ENCODE measurements at regions not wholly inside any gene's neighbourhood (a gene's known extent, or its start where the extent isn't known, plus 50 kb on each side); places are given as distances from the start of the nearest gene placed in this dataset.
"Not testable (repeated sequence)": the region's sequence is repeated elsewhere in the genome, so short reads cannot be mapped to it uniquely, and the experiment has no call there.

DNA sequence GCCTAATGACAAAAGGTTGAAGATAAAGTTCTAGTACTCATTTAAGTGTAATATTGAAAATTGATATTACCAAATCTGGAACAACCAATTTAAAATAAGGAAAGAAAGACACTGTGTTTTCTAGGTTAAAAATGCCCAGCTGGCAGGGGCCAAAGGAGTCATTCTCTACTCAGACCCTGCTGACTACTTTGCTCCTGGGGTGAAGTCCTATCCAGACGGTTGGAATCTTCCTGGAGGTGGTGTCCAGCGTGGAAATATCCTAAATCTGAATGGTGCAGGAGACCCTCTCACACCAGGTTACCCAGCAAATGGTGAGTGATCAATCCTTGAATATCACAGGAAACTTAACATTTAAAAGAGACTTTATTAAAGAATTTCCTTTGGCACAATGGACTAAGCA is 50.7 kb upstream of the TRIM77 start:
- H4K20me1 ChIP-seq (replicated peaks; ENCODE audit: control insufficient read depth, extremely low read depth, insufficient read depth, low read length); H3K27me3 ChIP-seq (ENCODE audit: control insufficient read depth in 2 of 2, insufficient read depth in 2 of 2, low read length in 2 of 2); H3K4me3 ChIP-seq (replicated peaks in 1 of 3; ENCODE audit: insufficient read depth in 1 of 3, low read depth in 1 of 3, low read length in 3 of 3); H2AFZ ChIP-seq (ENCODE audit: low read depth, low read length); DNase-seq (ENCODE audit: low read depth, low spot score); dilution Hi-C loops (cut with MboI; ENCODE audit: extremely low pct_ligation_motif_present, low sequenced_read_pairs); H3K9me3 ChIP-seq (replicated peaks; ENCODE audit: control insufficient read depth, insufficient read depth, low read length); POLR2A ChIA-PET; H3K4me1 ChIP-seq (ENCODE audit: control insufficient read depth, extremely low read depth, insufficient read depth, low read length); H3K27ac ChIP-seq (ENCODE audit: insufficient read depth, low read depth, low read length); H3K9me1 ChIP-seq (replicated peaks; ENCODE audit: control insufficient read depth, extremely low read depth, insufficient read depth, low read length); H3K36me3 ChIP-seq (ENCODE audit: control insufficient read depth in 2 of 2, extremely low read depth in 1 of 2, insufficient read depth in 2 of 2, low read length in 2 of 2); H3K4me2 ChIP-seq (ENCODE audit: insufficient read depth, low read length); H3K79me2 ChIP-seq (ENCODE audit: control insufficient read depth, insufficient read depth, low read length); CTCF ChIA-PET; H3K9ac ChIP-seq (replicated peaks; ENCODE audit: extremely low read depth, insufficient read depth, low read length); FAIRE-seq; intact Hi-C loops (cut with micrococcal nuclease); BruUV-seq (replicated peaks): not testable (repeated sequence)

DNA sequence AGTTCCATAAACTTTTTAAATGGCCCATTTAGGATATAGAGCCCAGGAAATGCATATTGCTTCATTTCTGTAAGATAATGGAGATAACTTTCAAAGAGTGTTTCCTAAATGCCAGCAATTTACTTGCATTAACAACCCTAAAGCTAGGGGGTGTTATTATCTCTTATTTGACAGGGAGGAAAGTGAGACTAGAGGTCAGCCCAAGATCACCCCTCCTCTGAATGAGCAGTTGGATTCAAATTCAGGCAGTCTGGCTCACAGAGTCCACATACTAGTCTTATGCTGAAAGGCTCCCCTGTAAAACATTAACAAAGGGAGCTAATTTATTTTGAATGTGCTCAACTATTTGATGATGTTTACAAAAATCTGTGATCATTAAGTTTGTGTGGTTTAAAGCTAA is 49.9 kb upstream of the TRIM77 start:
- H3K4me1 ChIP-seq (ENCODE audit: control insufficient read depth, extremely low read depth, insufficient read depth, low read length) = no peaks in the 10 kb centered on the region
- CTCF ChIA-PET = no interaction called here
- H3K4me2 ChIP-seq (ENCODE audit: insufficient read depth, low read length) = no peak overlapping the region
- POLR2A ChIA-PET = no interaction called here
- BruUV-seq (replicated peaks) = no TSS peak
- DNase-seq (ENCODE audit: low read depth, low spot score) (no peak), FAIRE-seq (no peak)
- dilution Hi-C loops (cut with MboI; ENCODE audit: extremely low pct_ligation_motif_present, low sequenced_read_pairs) = no loop called here
- no peak overlapping the region for H3K27ac ChIP-seq (ENCODE audit: insufficient read depth, low read depth, low read length)
- no peaks in the 10 kb centered on the region for H3K27me3 ChIP-seq (ENCODE audit: control insufficient read depth in 2 of 2, insufficient read depth in 2 of 2, low read length in 2 of 2)
- H3K36me3 ChIP-seq (ENCODE audit: control insufficient read depth in 2 of 2, extremely low read depth in 1 of 2, insufficient read depth in 2 of 2, low read length in 2 of 2) = no peaks in the 10 kb centered on the region
- H3K9me1 ChIP-seq (replicated peaks; ENCODE audit: control insufficient read depth, extremely low read depth, insufficient read depth, low read length) = no peaks in the 10 kb centered on the region
- intact Hi-C loops (cut with micrococcal nuclease) = no loop called here
- TF ChIP-seq, protein P1, sequence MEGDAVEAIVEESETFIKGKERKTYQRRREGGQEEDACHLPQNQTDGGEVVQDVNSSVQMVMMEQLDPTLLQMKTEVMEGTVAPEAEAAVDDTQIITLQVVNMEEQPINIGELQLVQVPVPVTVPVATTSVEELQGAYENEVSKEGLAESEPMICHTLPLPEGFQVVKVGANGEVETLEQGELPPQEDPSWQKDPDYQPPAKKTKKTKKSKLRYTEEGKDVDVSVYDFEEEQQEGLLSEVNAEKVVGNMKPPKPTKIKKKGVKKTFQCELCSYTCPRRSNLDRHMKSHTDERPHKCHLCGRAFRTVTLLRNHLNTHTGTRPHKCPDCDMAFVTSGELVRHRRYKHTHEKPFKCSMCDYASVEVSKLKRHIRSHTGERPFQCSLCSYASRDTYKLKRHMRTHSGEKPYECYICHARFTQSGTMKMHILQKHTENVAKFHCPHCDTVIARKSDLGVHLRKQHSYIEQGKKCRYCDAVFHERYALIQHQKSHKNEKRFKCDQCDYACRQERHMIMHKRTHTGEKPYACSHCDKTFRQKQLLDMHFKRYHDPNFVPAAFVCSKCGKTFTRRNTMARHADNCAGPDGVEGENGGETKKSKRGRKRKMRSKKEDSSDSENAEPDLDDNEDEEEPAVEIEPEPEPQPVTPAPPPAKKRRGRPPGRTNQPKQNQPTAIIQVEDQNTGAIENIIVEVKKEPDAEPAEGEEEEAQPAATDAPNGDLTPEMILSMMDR (IDR thresholded peaks at IDR 0.05; ENCODE audit: extremely low read depth in 1 of 2, insufficient read depth in 1 of 2, low read depth in 1 of 2, low read length in 2 of 2) = no peak
- no peak for TF ChIP-seq JUN (IDR thresholded peaks at IDR 0.05; ENCODE audit: borderline replicate concordance, insufficient read depth, insufficient read length, low read depth)
- TF ChIP-seq, protein P2, sequence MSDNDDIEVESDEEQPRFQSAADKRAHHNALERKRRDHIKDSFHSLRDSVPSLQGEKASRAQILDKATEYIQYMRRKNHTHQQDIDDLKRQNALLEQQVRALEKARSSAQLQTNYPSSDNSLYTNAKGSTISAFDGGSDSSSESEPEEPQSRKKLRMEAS (IDR thresholded peaks at IDR 0.05; ENCODE audit: insufficient read depth, insufficient read length) = no peak
- TF ChIP-seq MYC (IDR thresholded peaks at IDR 0.05; ENCODE audit: low read depth, low read length) = no peak
- no peak for TF ChIP-seq GATA2 (IDR thresholded peaks at IDR 0.05; ENCODE audit: insufficient read depth, insufficient read length, low read depth, low read length)
- no peak for TF ChIP-seq POLR2AphosphoS5 (IDR thresholded peaks at IDR 0.05; ENCODE audit: insufficient read depth, low read depth, low read length)
- no peak for TF ChIP-seq POLR2A (IDR thresholded peaks at IDR 0.05; ENCODE audit: low read depth, low read length)
- no peak for TF ChIP-seq FOS (IDR thresholded peaks at IDR 0.05; ENCODE audit: borderline replicate concordance, insufficient read depth, low read length)
- TF ChIP-seq EZH2 (IDR thresholded peaks at IDR 0.05; ENCODE audit: borderline replicate concordance, low read depth, low read length, severe bottlenecking) = no peak
- no peaks in the 10 kb centered on the region for H3K79me2 ChIP-seq (ENCODE audit: control insufficient read depth, insufficient read depth, low read length)
- H3K4me3 ChIP-seq (replicated peaks in 1 of 3; ENCODE audit: insufficient read depth in 1 of 3, low read depth in 1 of 3, low read length in 3 of 3) = no peak overlapping the region
- no peak overlapping the region for H2AFZ ChIP-seq (ENCODE audit: low read depth, low read length)
- no peak overlapping the region for H3K9ac ChIP-seq (replicated peaks; ENCODE audit: extremely low read depth, insufficient read depth, low read length)
- H3K9me3 ChIP-seq (replicated peaks; ENCODE audit: control insufficient read depth, insufficient read depth, low read length) = no peaks in the 10 kb centered on the region
- no peaks in the 10 kb centered on the region for H4K20me1 ChIP-seq (replicated peaks; ENCODE audit: control insufficient read depth, extremely low read depth, insufficient read depth, low read length)

Data from endothelial cell of umbilical vein (primary cell).